OCI-LY7 (cell line): ENCODE measurements at regions not wholly inside any gene's neighbourhood (a gene's known extent, or its start where the extent isn't known, plus 50 kb on each side); places are given as distances from the start of the nearest gene placed in this dataset.

Experiments used
- EZH2phosphoT487 ChIP-seq: fragments of 200-600 bp; sonication (generic); IDR thresholded peaks from 2 replicates; pipeline ENCODE4 v1.6.1; 2018; ENCODE audit warnings: low read depth, borderline replicate concordance, mild to moderate bottlenecking, mixed run types, antibody characterized with exemption, low read length, moderate library complexity, mixed read lengths
- TF ChIP-seq, protein P1 (sequence below): fragments of 200-600 bp; sonication (generic); conservative IDR thresholded peaks from 2 replicates; pipeline ENCODE4 v1.5.1; 2014; ENCODE audit warnings: mild to moderate bottlenecking, antibody characterized with exemption, low read length, moderate library complexity, mixed read lengths

DNA sequence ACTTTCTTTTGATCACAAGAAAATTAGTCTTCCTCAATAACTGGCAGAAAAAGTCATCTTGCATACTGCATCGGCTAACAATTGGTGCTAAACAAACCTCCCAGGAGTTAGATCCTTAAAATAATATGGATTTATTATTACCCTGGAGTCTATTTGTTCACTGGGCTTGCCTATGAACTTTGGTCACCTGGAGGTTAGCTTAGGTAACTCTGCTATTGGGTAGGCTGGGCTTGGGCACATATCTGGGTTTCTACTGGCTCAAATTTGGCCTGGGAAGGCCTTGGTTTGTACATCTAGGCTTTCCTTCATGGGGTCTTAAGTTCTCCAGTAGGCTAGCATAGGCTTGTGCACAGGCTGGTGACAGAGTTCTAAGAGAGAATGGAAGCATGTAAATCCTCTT is 279.9 kb downstream of the RASEF start:
- TF ChIP-seq, protein P1, sequence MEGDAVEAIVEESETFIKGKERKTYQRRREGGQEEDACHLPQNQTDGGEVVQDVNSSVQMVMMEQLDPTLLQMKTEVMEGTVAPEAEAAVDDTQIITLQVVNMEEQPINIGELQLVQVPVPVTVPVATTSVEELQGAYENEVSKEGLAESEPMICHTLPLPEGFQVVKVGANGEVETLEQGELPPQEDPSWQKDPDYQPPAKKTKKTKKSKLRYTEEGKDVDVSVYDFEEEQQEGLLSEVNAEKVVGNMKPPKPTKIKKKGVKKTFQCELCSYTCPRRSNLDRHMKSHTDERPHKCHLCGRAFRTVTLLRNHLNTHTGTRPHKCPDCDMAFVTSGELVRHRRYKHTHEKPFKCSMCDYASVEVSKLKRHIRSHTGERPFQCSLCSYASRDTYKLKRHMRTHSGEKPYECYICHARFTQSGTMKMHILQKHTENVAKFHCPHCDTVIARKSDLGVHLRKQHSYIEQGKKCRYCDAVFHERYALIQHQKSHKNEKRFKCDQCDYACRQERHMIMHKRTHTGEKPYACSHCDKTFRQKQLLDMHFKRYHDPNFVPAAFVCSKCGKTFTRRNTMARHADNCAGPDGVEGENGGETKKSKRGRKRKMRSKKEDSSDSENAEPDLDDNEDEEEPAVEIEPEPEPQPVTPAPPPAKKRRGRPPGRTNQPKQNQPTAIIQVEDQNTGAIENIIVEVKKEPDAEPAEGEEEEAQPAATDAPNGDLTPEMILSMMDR, result no peak
- no peak for TF ChIP-seq EZH2phosphoT487
